HEK293T (cell line): ENCODE measurements at regions not wholly inside any gene's neighbourhood (a gene's known extent, or its start where the extent isn't known, plus 50 kb on each side); places are given as distances from the start of the nearest gene placed in this dataset.
"Not testable (repeated sequence)": the region's sequence is repeated elsewhere in the genome, so short reads cannot be mapped to it uniquely, and the experiment has no call there.

Source experiments
- BHLHE40 ChIP-seq: fragments of 450-650 bp; IDR thresholded peaks from 2 replicates; pipeline ENCODE4 v1.6.1; 2016; ENCODE audit warnings: mild to moderate bottlenecking, moderate library complexity, borderline replicate concordance
- CTBP1 ChIP-seq: fragments of 450-650 bp; IDR thresholded peaks from 2 replicates; pipeline ENCODE4 v1.6.1; 2016; ENCODE audit warnings: borderline replicate concordance
- ELF4 ChIP-seq: fragments of 450-650 bp; IDR thresholded peaks from 2 replicates; pipeline ENCODE4 v1.6.1; 2017; ENCODE audit warnings: antibody characterized with exemption
- FOXA1 ChIP-seq: fragments of 450-650 bp; IDR thresholded peaks from 2 replicates; pipeline ENCODE4 v1.6.1; 2016; ENCODE audit warnings: mild to moderate bottlenecking
- FOXK2 ChIP-seq: fragments of 450-650 bp; IDR thresholded peaks from 2 replicates; pipeline ENCODE4 v1.6.1; 2016; ENCODE audit warnings: mild to moderate bottlenecking
- FOXM1 ChIP-seq: fragments of 450-650 bp; IDR thresholded peaks from 2 replicates; pipeline ENCODE4 v1.6.1; 2017; ENCODE audit warnings: mild to moderate bottlenecking, borderline replicate concordance
- HDGF ChIP-seq: fragments of 450-650 bp; IDR thresholded peaks from 2 replicates; pipeline ENCODE4 v1.6.1; 2017; ENCODE audit warnings: antibody characterized with exemption, borderline replicate concordance
- SUZ12 ChIP-seq: fragments of 450-650 bp; IDR thresholded peaks from 2 replicates; pipeline ENCODE4 v1.6.1; 2016; ENCODE audit warnings: mild to moderate bottlenecking
- ZNF384 ChIP-seq: fragments of 450-650 bp; IDR thresholded peaks from 2 replicates; pipeline ENCODE4 v1.6.1; 2016

GRCh38 chr1:182201490-182201889 is 140.0 kb upstream of the ZNF648 start:
- TF ChIP-seq FOXA1, ELF4, ZNF384, SUZ12, HDGF, BHLHE40, FOXK2, CTBP1, FOXM1: not testable (repeated sequence)
